ENCODE measurements at regions not wholly inside any gene's neighbourhood (a gene's known extent, or its start where the extent isn't known, plus 50 kb on each side); places are given as distances from the start of the nearest gene placed in this dataset.

- Histone ChIP-seq H3K4me1 (ENCODE audit: insufficient read depth, low read length) (no peaks in the 10 kb centered on the region), H3K36me3 (ENCODE audit: insufficient read depth, low read length) (no peaks in the 10 kb centered on the region), H2AFZ (ENCODE audit: low read depth, low read length) (no peak overlapping the region), H3K27ac (ENCODE audit: low read length) (no peak overlapping the region), H3K4me2 (ENCODE audit: insufficient read depth, low read length) (no peak overlapping the region), H3K79me2 (ENCODE audit: insufficient read depth, low read length) (no peaks in the 10 kb centered on the region), H3K9me3 (ENCODE audit: insufficient read depth, low read length, severe bottlenecking) (no peaks in the 10 kb centered on the region), H4K20me1 (ENCODE audit: insufficient read depth, low read length) (no peaks in the 10 kb centered on the region), H3K9ac (ENCODE audit: low read depth, low read length) (no peak overlapping the region), H3K4me3 (ENCODE audit: low read depth in 1 of 2, low read length in 2 of 2) (no peak overlapping the region), H3K27me3 (ENCODE audit: insufficient read depth, low read length, poor library complexity) (peaks cover 3% of the 10 kb centered on the region)
- no peak for TF ChIP-seq EZH2 (IDR thresholded peaks at IDR 0.05; ENCODE audit: borderline replicate concordance, low read depth, low read length, severe bottlenecking)
- TF ChIP-seq CTCF (IDR thresholded peaks at IDR 0.05; ENCODE audit: borderline replicate concordance, extremely low read depth, low read length, poor library complexity, severe bottlenecking): no peak
- no peak for DNase-seq
- ATAC-seq (ENCODE audit: insufficient read depth, low read depth): no peak
These were observed 139.7 kb upstream of the PCBD1 start for GRCh38 chr10:71028066-71028465.

- Histone ChIP-seq H3K4me2 (ENCODE audit: insufficient read depth, low read length) (no peak overlapping the region), H3K4me1 (ENCODE audit: insufficient read depth, low read length) (no peaks in the 10 kb centered on the region), H4K20me1 (ENCODE audit: insufficient read depth, low read length) (no peaks in the 10 kb centered on the region), H3K9ac (ENCODE audit: low read depth, low read length) (no peak overlapping the region), H3K79me2 (ENCODE audit: insufficient read depth, low read length) (no peaks in the 10 kb centered on the region), H3K4me3 (ENCODE audit: low read depth in 1 of 2, low read length in 2 of 2) (no peak overlapping the region), H2AFZ (ENCODE audit: low read depth, low read length) (no peak overlapping the region), H3K9me3 (ENCODE audit: insufficient read depth, low read length, severe bottlenecking) (no peaks in the 10 kb centered on the region), H3K36me3 (ENCODE audit: insufficient read depth, low read length) (no peaks in the 10 kb centered on the region), H3K27ac (ENCODE audit: low read length) (no peak overlapping the region), H3K27me3 (ENCODE audit: insufficient read depth, low read length, poor library complexity) (peaks cover 3% of the 10 kb centered on the region)
- TF ChIP-seq CTCF (IDR thresholded peaks at IDR 0.05; ENCODE audit: borderline replicate concordance, extremely low read depth, low read length, poor library complexity, severe bottlenecking) (no peak), EZH2 (IDR thresholded peaks at IDR 0.05; ENCODE audit: borderline replicate concordance, low read depth, low read length, severe bottlenecking) (no peak)
- ATAC-seq (ENCODE audit: insufficient read depth, low read depth) (no peak), DNase-seq (no peak)
These were observed 141.1 kb upstream of the PCBD1 start for GRCh38 chr10:71029411-71029892.

GRCh38 chr10:71029907-71030306, 141.5 kb upstream of the PCBD1 start:
- DNase-seq: no peak
- H3K9me3 ChIP-seq (ENCODE audit: insufficient read depth, low read length, severe bottlenecking): no peaks in the 10 kb centered on the region
- TF ChIP-seq EZH2 (IDR thresholded peaks at IDR 0.05; ENCODE audit: borderline replicate concordance, low read depth, low read length, severe bottlenecking): no peak
- TF ChIP-seq CTCF (IDR thresholded peaks at IDR 0.05; ENCODE audit: borderline replicate concordance, extremely low read depth, low read length, poor library complexity, severe bottlenecking): no peak
- H3K27ac ChIP-seq (ENCODE audit: low read length): no peak overlapping the region
- no peaks in the 10 kb centered on the region for H3K4me1 ChIP-seq (ENCODE audit: insufficient read depth, low read length)
- no peak overlapping the region for H3K4me2 ChIP-seq (ENCODE audit: insufficient read depth, low read length)
- ATAC-seq (ENCODE audit: insufficient read depth, low read depth): no peak
- H3K79me2 ChIP-seq (ENCODE audit: insufficient read depth, low read length): no peaks in the 10 kb centered on the region
- no peak overlapping the region for H3K9ac ChIP-seq (ENCODE audit: low read depth, low read length)
- no peak overlapping the region for H3K4me3 ChIP-seq (ENCODE audit: low read depth in 1 of 2, low read length in 2 of 2)
- no peak overlapping the region for H2AFZ ChIP-seq (ENCODE audit: low read depth, low read length)
- H3K27me3 ChIP-seq (ENCODE audit: insufficient read depth, low read length, poor library complexity): peaks cover 3% of the 10 kb centered on the region
- H3K36me3 ChIP-seq (ENCODE audit: insufficient read depth, low read length): no peaks in the 10 kb centered on the region
- no peaks in the 10 kb centered on the region for H4K20me1 ChIP-seq (ENCODE audit: insufficient read depth, low read length)

GRCh38 chr10:71031026-71031425, 142.7 kb upstream of the PCBD1 start:
- no peak for TF ChIP-seq CTCF (IDR thresholded peaks at IDR 0.05; ENCODE audit: borderline replicate concordance, extremely low read depth, low read length, poor library complexity, severe bottlenecking)
- DNase-seq (no peak), ATAC-seq (ENCODE audit: insufficient read depth, low read depth) (no peak)
- Histone ChIP-seq H2AFZ (ENCODE audit: low read depth, low read length) (no peak overlapping the region), H3K9ac (ENCODE audit: low read depth, low read length) (no peak overlapping the region), H3K4me1 (ENCODE audit: insufficient read depth, low read length) (no peaks in the 10 kb centered on the region), H3K9me3 (ENCODE audit: insufficient read depth, low read length, severe bottlenecking) (no peaks in the 10 kb centered on the region), H3K79me2 (ENCODE audit: insufficient read depth, low read length) (no peaks in the 10 kb centered on the region), H3K4me2 (ENCODE audit: insufficient read depth, low read length) (no peak overlapping the region), H4K20me1 (ENCODE audit: insufficient read depth, low read length) (no peaks in the 10 kb centered on the region), H3K4me3 (ENCODE audit: low read depth in 1 of 2, low read length in 2 of 2) (no peak overlapping the region), H3K27me3 (ENCODE audit: insufficient read depth, low read length, poor library complexity) (peaks cover 3% of the 10 kb centered on the region), H3K27ac (ENCODE audit: low read length) (no peak overlapping the region), H3K36me3 (ENCODE audit: insufficient read depth, low read length) (no peaks in the 10 kb centered on the region)
